Natural killer cell (primary cell): ENCODE measurements at regions not wholly inside any gene's neighbourhood (a gene's known extent, or its start where the extent isn't known, plus 50 kb on each side); places are given as distances from the start of the nearest gene placed in this dataset.

Experiments
- ATAC-seq, 3 donors: fragments of 150-1000 bp in 2 of 3; fragments of 200-7000 bp in 1 of 3; cut with Tn5 transposase; 1 replicate in 1 of 3; 2 replicates in 2 of 3; pipeline ENCODE4 v1.10.0; 2021; ENCODE audit warnings: mild to moderate bottlenecking in 2 of 3, moderate library complexity in 2 of 3
- DNase-seq, 2 donors: peaks; one replicate each; pipeline versions ENCODE4 v3.0.0 to v3.0.0-alpha.2; 2013 to 2021; ENCODE audit warnings: mixed read lengths in 1 of 2
- H3K27ac ChIP-seq: one replicate; pipeline ENCODE4 v1.5.1; 2013; ENCODE audit warnings: mild to moderate bottlenecking, low read length
- H3K27me3 ChIP-seq: one replicate; pipeline ENCODE4 v1.6.1; 2013; ENCODE audit warnings: low read length; ENCODE audit not compliant: control insufficient read depth, insufficient read depth
- H3K36me3 ChIP-seq: one replicate; pipeline ENCODE4 v1.6.1; 2013; ENCODE audit warnings: low read length; ENCODE audit not compliant: control insufficient read depth, insufficient read depth
- H3K4me1 ChIP-seq: one replicate; pipeline ENCODE4 v1.6.1; 2013; ENCODE audit warnings: low read length; ENCODE audit not compliant: control insufficient read depth, insufficient read depth
- H3K4me3 ChIP-seq: one replicate; pipeline ENCODE4 v1.5.1; 2013; ENCODE audit warnings: low read length
- H3K9me3 ChIP-seq: one replicate; pipeline ENCODE4 v1.6.1; 2013; ENCODE audit warnings: low read length; ENCODE audit not compliant: control insufficient read depth, insufficient read depth
- H3K27ac Mint-ChIP-seq, 2 donors: one replicate each; pipeline ENCODE4 v1.8.0; 2022; ENCODE audit warnings: mild to moderate bottlenecking in 2 of 2, mixed read lengths in 2 of 2, moderate library complexity in 1 of 2
- H3K27me3 Mint-ChIP-seq, 2 donors: one replicate each; pipeline ENCODE4 v1.8.0; 2022; ENCODE audit warnings: low read depth in 2 of 2, mixed read lengths in 2 of 2
- H3K36me3 Mint-ChIP-seq: one replicate; pipeline ENCODE4 v1.8.0; 2022; ENCODE audit warnings: mixed read lengths
- H3K4me1 Mint-ChIP-seq, 2 donors: one replicate each; pipeline ENCODE4 v1.8.0; 2022; ENCODE audit warnings: mixed read lengths in 2 of 2
- H3K4me3 Mint-ChIP-seq: one replicate; pipeline ENCODE4 v1.8.0; 2022; ENCODE audit warnings: mild to moderate bottlenecking, moderate library complexity, mixed read lengths
- H3K9me3 Mint-ChIP-seq, 2 donors: one replicate each; pipeline ENCODE4 v1.8.0; 2022; ENCODE audit warnings: mixed read lengths in 2 of 2
- WGBS: methylation state at CpG from one replicate; pipeline ENCODE4 v1.1.7; 2013; ENCODE audit warnings: missing lambda C conversion rate; ENCODE audit not compliant: insufficient coverage; 5-methylcytosine and 5-hydroxymethylcytosine counted together
- intact Hi-C: fragments of 100-400 bp; cut with micrococcal nuclease; formaldehyde crosslinking; loops from one replicate; pipeline ENCODE4 v1.14.2; 2022
- TF ChIP-seq, protein P1 (sequence below): fragments of 200-600 bp; IDR thresholded peaks from one replicate; pipeline ENCODE4 v1.8.0; 2022; ENCODE audit warnings: antibody characterized with exemption

GRCh38 chr16:54422159-54422558 lies 135.6 kb upstream of the IRX3 start:
- no peaks in the 10 kb centered on the region for H3K9me3 ChIP-seq
- Mint-ChIP-seq H3K27me3 (peaks cover 8 to 15% of the 10 kb centered on the region in 2 donors), H3K27ac (no peak overlapping the region), H3K36me3 (no peaks in the 10 kb centered on the region), H3K4me3 (no peak overlapping the region), H3K4me1 (no peaks in the 10 kb centered on the region), H3K9me3 (no peaks in the 10 kb centered on the region)
- intact Hi-C loops, result no loop called here
- no peaks in the 10 kb centered on the region for H3K4me1 ChIP-seq
- ATAC-seq, result no peak
- DNase-seq, result no peak
- TF ChIP-seq, protein P1, sequence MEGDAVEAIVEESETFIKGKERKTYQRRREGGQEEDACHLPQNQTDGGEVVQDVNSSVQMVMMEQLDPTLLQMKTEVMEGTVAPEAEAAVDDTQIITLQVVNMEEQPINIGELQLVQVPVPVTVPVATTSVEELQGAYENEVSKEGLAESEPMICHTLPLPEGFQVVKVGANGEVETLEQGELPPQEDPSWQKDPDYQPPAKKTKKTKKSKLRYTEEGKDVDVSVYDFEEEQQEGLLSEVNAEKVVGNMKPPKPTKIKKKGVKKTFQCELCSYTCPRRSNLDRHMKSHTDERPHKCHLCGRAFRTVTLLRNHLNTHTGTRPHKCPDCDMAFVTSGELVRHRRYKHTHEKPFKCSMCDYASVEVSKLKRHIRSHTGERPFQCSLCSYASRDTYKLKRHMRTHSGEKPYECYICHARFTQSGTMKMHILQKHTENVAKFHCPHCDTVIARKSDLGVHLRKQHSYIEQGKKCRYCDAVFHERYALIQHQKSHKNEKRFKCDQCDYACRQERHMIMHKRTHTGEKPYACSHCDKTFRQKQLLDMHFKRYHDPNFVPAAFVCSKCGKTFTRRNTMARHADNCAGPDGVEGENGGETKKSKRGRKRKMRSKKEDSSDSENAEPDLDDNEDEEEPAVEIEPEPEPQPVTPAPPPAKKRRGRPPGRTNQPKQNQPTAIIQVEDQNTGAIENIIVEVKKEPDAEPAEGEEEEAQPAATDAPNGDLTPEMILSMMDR, result no peak
- H3K4me3 ChIP-seq, result no peak overlapping the region
- H3K27me3 ChIP-seq, result no peaks in the 10 kb centered on the region
- H3K36me3 ChIP-seq, result no peaks in the 10 kb centered on the region
- whole genome bisulfite sequencing, result 86% methylated on average over 3 of the region's 3 CpGs
- H3K27ac ChIP-seq, result no peak overlapping the region

DNA sequence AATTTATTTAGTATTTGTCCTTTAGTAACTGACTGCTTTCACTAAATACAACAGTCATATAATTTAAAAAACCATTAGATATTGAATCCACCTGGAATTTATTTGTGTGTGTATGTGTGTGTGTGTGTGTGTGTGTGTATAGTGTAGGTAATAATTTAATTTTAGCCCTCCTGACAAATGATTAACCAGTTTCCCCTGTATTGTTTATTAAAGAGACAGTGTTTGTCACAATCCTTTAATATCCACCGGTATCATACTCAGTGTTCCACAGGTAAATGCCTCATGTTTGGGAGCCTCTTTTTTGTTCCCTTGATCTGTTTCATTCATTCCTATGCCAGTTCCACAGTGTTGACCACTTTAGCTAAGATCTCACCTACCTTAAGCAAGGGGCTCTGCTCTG lies 134.6 kb upstream of the IRX3 start:
- WGBS, result 100% methylated on average over 1 of the region's 1 CpG

DNA sequence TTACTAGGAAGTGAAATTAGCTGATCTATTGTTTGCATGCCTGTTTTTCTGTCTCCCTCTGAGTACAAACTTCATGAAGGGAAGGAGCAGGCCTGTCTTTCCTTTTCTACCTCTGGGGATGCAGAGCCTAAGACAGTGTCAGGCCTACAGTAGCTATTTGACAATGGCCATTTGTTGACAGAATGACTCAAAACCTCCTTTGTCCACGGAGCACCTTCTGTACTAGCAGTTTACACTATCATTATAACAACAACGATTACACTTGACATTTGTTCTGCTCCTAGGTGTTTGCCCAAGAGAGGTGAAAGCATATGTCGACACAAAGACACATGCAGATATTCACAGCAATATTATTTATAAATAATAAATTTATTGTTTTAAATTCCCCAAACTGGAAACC lies 132.3 kb upstream of the IRX3 start:
- Histone ChIP-seq H3K4me3 (no peak overlapping the region), H3K27ac (no peak overlapping the region), H3K4me1 (no peaks in the 10 kb centered on the region), H3K27me3 (no peaks in the 10 kb centered on the region), H3K9me3 (no peaks in the 10 kb centered on the region), H3K36me3 (no peaks in the 10 kb centered on the region)
- Mint-ChIP-seq H3K9me3 (no peaks in the 10 kb centered on the region), H3K36me3 (no peaks in the 10 kb centered on the region), H3K27me3 (peaks cover 3 to 10% of the 10 kb centered on the region in 2 donors), H3K4me1 (peaks cover 0 to 4% of the 10 kb centered on the region in 2 donors), H3K4me3 (no peak overlapping the region), H3K27ac (no peak overlapping the region)
- TF ChIP-seq, protein P1, result no peak
- DNase-seq, result no peak
- intact Hi-C loops, result no loop called here
- 79% methylated on average over 3 of the region's 3 CpGs for WGBS
- no peak for ATAC-seq

More for the DNA sequence above, 134.6 kb upstream of the IRX3 start:
- Histone ChIP-seq H3K27me3 (no peaks in the 10 kb centered on the region), H3K9me3 (no peaks in the 10 kb centered on the region), H3K4me1 (no peaks in the 10 kb centered on the region), H3K36me3 (no peaks in the 10 kb centered on the region), H3K27ac (no peak overlapping the region), H3K4me3 (no peak overlapping the region)
- no peak overlapping the region for H3K4me3 Mint-ChIP-seq
- H3K9me3 Mint-ChIP-seq, result no peaks in the 10 kb centered on the region
- H3K4me1 Mint-ChIP-seq, result no peaks in the 10 kb centered on the region
- peaks cover 4 to 15% of the 10 kb centered on the region in 2 donors for H3K27me3 Mint-ChIP-seq
- no peaks in the 10 kb centered on the region for H3K36me3 Mint-ChIP-seq
- no peak overlapping the region for H3K27ac Mint-ChIP-seq
- DNase-seq, result no peak
- ATAC-seq, result no peak
- TF ChIP-seq, protein P1, result no peak
- intact Hi-C loops, result no loop called here

- Histone ChIP-seq H3K9me3 (no peaks in the 10 kb centered on the region), H3K36me3 (no peaks in the 10 kb centered on the region), H3K4me1 (no peaks in the 10 kb centered on the region), H3K4me3 (no peak overlapping the region), H3K27me3 (no peaks in the 10 kb centered on the region), H3K27ac (no peak overlapping the region)
- ATAC-seq (no peak), DNase-seq (no peak)
- TF ChIP-seq, protein P1, result no peak
- H3K9me3 Mint-ChIP-seq, result no peaks in the 10 kb centered on the region
- H3K27ac Mint-ChIP-seq, result no peak overlapping the region
- intact Hi-C loops, result no loop called here
- H3K27me3 Mint-ChIP-seq, result peaks cover 3 to 10% of the 10 kb centered on the region in 2 donors
- peaks cover 0 to 4% of the 10 kb centered on the region in 2 donors for H3K4me1 Mint-ChIP-seq
- 46% methylated on average over 2 of the region's 2 CpGs for WGBS
- H3K4me3 Mint-ChIP-seq, result no peak overlapping the region
- H3K36me3 Mint-ChIP-seq, result no peaks in the 10 kb centered on the region
Measured at GRCh38 chr16:54417384-54417783, 130.8 kb upstream of the IRX3 start.
